ENCODE measurements at regions not wholly inside any gene's neighbourhood (a gene's known extent, or its start where the extent isn't known, plus 50 kb on each side); places are given as distances from the start of the nearest gene placed in this dataset.

DNA sequence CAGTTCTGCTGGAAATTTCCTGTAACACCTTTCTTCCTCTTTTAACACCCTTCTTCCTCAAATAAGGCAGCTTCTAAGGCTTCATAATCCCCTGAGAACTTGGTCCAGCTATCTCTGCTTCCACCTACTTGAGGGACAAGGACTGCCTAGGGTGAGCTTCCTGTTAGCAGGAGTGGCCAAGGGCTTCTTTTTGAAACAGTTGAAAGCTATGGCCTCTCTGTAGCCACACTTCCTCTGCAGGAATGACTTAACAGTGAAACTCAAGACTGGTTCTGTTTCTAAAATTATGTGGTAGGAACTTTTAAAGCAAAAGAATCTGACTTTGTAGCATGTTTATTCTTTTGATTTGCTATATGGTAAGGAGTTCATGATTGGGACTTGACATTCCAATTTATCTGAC lies 108.5 kb upstream of the WDR1 start:
- H3K9me3 Mint-ChIP-seq = no peaks in the 10 kb centered on the region; a peak in 1 of 5 replicates
- Histone ChIP-seq H3K18ac (ENCODE audit: insufficient read length, low read depth, low read length) (no peak overlapping the region), H3K27me3 (ENCODE audit: insufficient read depth, low read length) (no peaks in the 10 kb centered on the region), H2AFZ (ENCODE audit: low read length) (no peak overlapping the region), H3K14ac (ENCODE audit: insufficient read depth, low read length) (no peak overlapping the region), H3T11ph (ENCODE audit: low read length) (no peak overlapping the region), H3K23me2 (ENCODE audit: insufficient read length, low read depth, low read length, poor library complexity, severe bottlenecking) (no peaks in the 10 kb centered on the region), H3K9ac (ENCODE audit: extremely low read depth, insufficient read length, low read length) (no peak overlapping the region), H3K79me1 (ENCODE audit: insufficient read depth, low read depth, low read length, poor library complexity, severe bottlenecking) (no peaks in the 10 kb centered on the region), H4K8ac (replicated peaks; ENCODE audit: insufficient read length, low read depth, low read length) (no peak overlapping the region), H3K4me2 (ENCODE audit: insufficient read depth, insufficient read length, low read length) (no peak overlapping the region), H3K79me2 (ENCODE audit: insufficient read depth, low read length) (no peaks in the 10 kb centered on the region), H4K20me1 (ENCODE audit: control insufficient read depth, insufficient read depth, insufficient read length) (no peaks in the 10 kb centered on the region), H2BK20ac (ENCODE audit: low read depth, low read length, poor library complexity, severe bottlenecking) (no peak overlapping the region), H3K9me3 (ENCODE audit: control insufficient read depth, low read depth, low read length) (no peaks in the 10 kb centered on the region), H2BK5ac (ENCODE audit: insufficient read length, low read length) (no peak overlapping the region), H3K23ac (ENCODE audit: insufficient read length, low read depth, low read length) (no peak overlapping the region), H3K27ac (ENCODE audit: insufficient read length, low read depth, low read length) (no peak overlapping the region), H2BK120ac (ENCODE audit: low read depth, low read length, poor library complexity, severe bottlenecking) (no peak overlapping the region), H3K4ac (ENCODE audit: low read depth, low read length) (no peak overlapping the region), H3K4me1 (ENCODE audit: insufficient read depth, low read length) (no peaks in the 10 kb centered on the region), H2BK15ac (ENCODE audit: low read depth, low read length) (no peak overlapping the region), H2BK12ac (ENCODE audit: insufficient read length, low read depth, low read length) (no peak overlapping the region), H4K91ac (ENCODE audit: insufficient read length, low read depth, low read length) (no peak overlapping the region), H3K56ac (ENCODE audit: insufficient read length, low read depth, low read length) (no peak overlapping the region), H4K5ac (ENCODE audit: insufficient read length, low read depth, low read length) (no peak overlapping the region), H2AK5ac (ENCODE audit: insufficient read length, low read length) (no peak overlapping the region)
- no peak overlapping the region for H3K27ac Mint-ChIP-seq
- TF ChIP-seq, protein P1, sequence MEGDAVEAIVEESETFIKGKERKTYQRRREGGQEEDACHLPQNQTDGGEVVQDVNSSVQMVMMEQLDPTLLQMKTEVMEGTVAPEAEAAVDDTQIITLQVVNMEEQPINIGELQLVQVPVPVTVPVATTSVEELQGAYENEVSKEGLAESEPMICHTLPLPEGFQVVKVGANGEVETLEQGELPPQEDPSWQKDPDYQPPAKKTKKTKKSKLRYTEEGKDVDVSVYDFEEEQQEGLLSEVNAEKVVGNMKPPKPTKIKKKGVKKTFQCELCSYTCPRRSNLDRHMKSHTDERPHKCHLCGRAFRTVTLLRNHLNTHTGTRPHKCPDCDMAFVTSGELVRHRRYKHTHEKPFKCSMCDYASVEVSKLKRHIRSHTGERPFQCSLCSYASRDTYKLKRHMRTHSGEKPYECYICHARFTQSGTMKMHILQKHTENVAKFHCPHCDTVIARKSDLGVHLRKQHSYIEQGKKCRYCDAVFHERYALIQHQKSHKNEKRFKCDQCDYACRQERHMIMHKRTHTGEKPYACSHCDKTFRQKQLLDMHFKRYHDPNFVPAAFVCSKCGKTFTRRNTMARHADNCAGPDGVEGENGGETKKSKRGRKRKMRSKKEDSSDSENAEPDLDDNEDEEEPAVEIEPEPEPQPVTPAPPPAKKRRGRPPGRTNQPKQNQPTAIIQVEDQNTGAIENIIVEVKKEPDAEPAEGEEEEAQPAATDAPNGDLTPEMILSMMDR (conservative IDR thresholded peaks at IDR 0.05) = no peak
- no peaks in the 10 kb centered on the region for H3K36me3 Mint-ChIP-seq (ENCODE audit: insufficient read depth in 1 of 3, low read depth in 3 of 3)
- DNase-seq = no peak
- H3K27me3 Mint-ChIP-seq (ENCODE audit: low read depth) = no peaks in the 10 kb centered on the region; the same call in 1 of the 2 replicates
- no peak overlapping the region for H3K4me3 Mint-ChIP-seq
- H3K4me1 Mint-ChIP-seq = no peaks in the 10 kb centered on the region
